Left ventricle myocardium superior (tissue), 1 donor: ENCODE measurements at regions not wholly inside any gene's neighbourhood (a gene's known extent, or its start where the extent isn't known, plus 50 kb on each side); places are given as distances from the start of the nearest gene placed in this dataset.
"Not testable (repeated sequence)": the region's sequence is repeated elsewhere in the genome, so short reads cannot be mapped to it uniquely, and the experiment has no call there.

Source experiments
- ATAC-seq: fragments of 200-7000 bp; cut with Tn5 transposase; one replicate; pipeline ENCODE4 v1.9.1; 2020; ENCODE audit warnings: mild to moderate bottlenecking, moderate library complexity
- DNase-seq: peaks from one replicate; pipeline ENCODE4 v3.0.0-alpha.2; 2020
- intact Hi-C: fragments of 100-400 bp; cut with micrococcal nuclease; formaldehyde crosslinking; loops from one replicate; pipeline ENCODE4 v1.11.0; 2022
- donor health status: DM: no; HTN: yes; CAD: no; lungs with severe emphysema.

- ATAC-seq (no peak), DNase-seq (no peak)
- intact Hi-C loops = no loop called here
These were observed 61.4 kb downstream of the NXNL2 start for GRCh38 chr9:88596376-88596775.

- ATAC-seq = peak; percentile 61
- DNase-seq = no peak
- intact Hi-C loops = no loop called here
These were observed 70.0 kb downstream of the NXNL2 start for GRCh38 chr9:88604836-88605511.

- no peak for DNase-seq
- peak; percentile 85 for ATAC-seq
- intact Hi-C loops = no loop called here
These were observed 70.8 kb downstream of the NXNL2 start for GRCh38 chr9:88605512-88606362.

GRCh38 chr9:88614359-88614758 is 79.4 kb downstream of the NXNL2 start:
- no peak for DNase-seq
- ATAC-seq = no peak
- intact Hi-C loops = no loop called here

GRCh38 chr9:88623698-88624097 is 88.7 kb downstream of the NXNL2 start:
- DNase-seq (no peak), ATAC-seq (no peak)
- intact Hi-C loops = no loop called here

GRCh38 chr9:88628114-88628513 is 93.1 kb downstream of the NXNL2 start:
- ATAC-seq (no peak), DNase-seq (no peak)
- intact Hi-C loops = no loop called here

GRCh38 chr9:88628811-88629210 is 93.8 kb downstream of the NXNL2 start:
- intact Hi-C loops = no loop called here
- no peak for ATAC-seq
- DNase-seq = no peak

- intact Hi-C loops, DNase-seq, ATAC-seq: not testable (repeated sequence)
These were observed 95.6 kb downstream of the NXNL2 start for GRCh38 chr9:88630574-88630973.

GRCh38 chr9:88635151-88635550 is 100.2 kb downstream of the NXNL2 start:
- DNase-seq (no peak), ATAC-seq (no peak)
- intact Hi-C loops = no loop called here

GRCh38 chr9:88641456-88642240 is 106.7 kb downstream of the NXNL2 start:
- ATAC-seq = no peak
- intact Hi-C loops = no loop called here

GRCh38 chr9:88642336-88642735 is 107.4 kb downstream of the NXNL2 start:
- intact Hi-C loops = no loop called here
- no peak for DNase-seq
- ATAC-seq = no peak

More at GRCh38 chr9:88641456-88642240, 106.7 kb downstream of the NXNL2 start:
- no peak for DNase-seq

GRCh38 chr9:88643931-88644330 is 109.0 kb downstream of the NXNL2 start:
- no peak for ATAC-seq
- intact Hi-C loops = no loop called here
- DNase-seq = no peak

GRCh38 chr9:88645172-88645878 is 110.3 kb downstream of the NXNL2 start:
- intact Hi-C loops = no loop called here
- ATAC-seq (peak; percentile 55), DNase-seq (no peak)

- DNase-seq = no peak
- ATAC-seq = peak; percentile 47
- intact Hi-C loops = no loop called here
These were observed 110.9 kb downstream of the NXNL2 start for GRCh38 chr9:88645879-88646199.

- no peak for ATAC-seq
- DNase-seq = no peak
- intact Hi-C loops = no loop called here
These were observed 111.7 kb downstream of the NXNL2 start for GRCh38 chr9:88646539-88647300.

GRCh38 chr9:88651682-88652633 is 117.0 kb downstream of the NXNL2 start:
- intact Hi-C loops = no loop called here
- ATAC-seq = peak; percentile 97

GRCh38 chr9:88652876-88653275 is 117.9 kb downstream of the NXNL2 start:
- DNase-seq = no peak
- intact Hi-C loops = no loop called here
- no peak for ATAC-seq

More at GRCh38 chr9:88651682-88652633, 117.0 kb downstream of the NXNL2 start:
- peak; percentile 89 for DNase-seq

- ATAC-seq = no peak
- DNase-seq = no peak
These were observed 118.4 kb downstream of the NXNL2 start for GRCh38 chr9:88653406-88653805.

More at GRCh38 chr9:88653406-88653805, 118.4 kb downstream of the NXNL2 start:
- intact Hi-C loops = no loop called here
